Astrocyte of the cerebellum (primary cell): ENCODE measurements at regions not wholly inside any gene's neighbourhood (a gene's known extent, or its start where the extent isn't known, plus 50 kb on each side); places are given as distances from the start of the nearest gene placed in this dataset.

Experiments
- DNase-seq: peaks from one replicate; pipeline ENCODE4 v3.0.0-alpha.2; 2011; ENCODE audit warnings: low read depth
- H3K4me3 ChIP-seq: 2 replicates; pipeline ENCODE4 v1.5.1; 2011; ENCODE audit warnings: mild to moderate bottlenecking, low read depth, low read length, moderate library complexity
- CTCF ChIP-seq: IDR thresholded peaks from 2 replicates; pipeline ENCODE4 v1.5.1; 2012; ENCODE audit warnings: low read length, low read depth, moderate library complexity, mild to moderate bottlenecking; ENCODE audit errors: missing control alignments
- in situ Hi-C: cut with HindIII; loops from 2 replicates; pipeline ENCODE4 v1.10.0; 2017; ENCODE audit warnings: low sequenced_read_pairs

GRCh38 chr12:92259696-92260251 lies 114.1 kb upstream of the BTG1 start:
- in situ Hi-C loops: no loop called here
- H3K4me3 ChIP-seq: no peak overlapping the region
- DNase-seq: no peak
- TF ChIP-seq CTCF: no peak

GRCh38 chr12:92259291-92259690 lies 113.6 kb upstream of the BTG1 start:
- DNase-seq: no peak
- no peak for TF ChIP-seq CTCF
- H3K4me3 ChIP-seq: no peak overlapping the region
- in situ Hi-C loops: no loop called here

GRCh38 chr12:92257261-92257660 lies 111.6 kb upstream of the BTG1 start:
- in situ Hi-C loops: no loop called here

GRCh38 chr12:92255741-92256140 lies 110.1 kb upstream of the BTG1 start:
- in situ Hi-C loops: no loop called here
- H3K4me3 ChIP-seq: no peak overlapping the region
- DNase-seq: no peak
- no peak for TF ChIP-seq CTCF

More at GRCh38 chr12:92257261-92257660, 111.6 kb upstream of the BTG1 start:
- TF ChIP-seq CTCF: no peak
- no peak overlapping the region for H3K4me3 ChIP-seq
- DNase-seq: no peak

GRCh38 chr12:92253301-92253700 lies 107.7 kb upstream of the BTG1 start:
- TF ChIP-seq CTCF: no peak
- in situ Hi-C loops: no loop called here
- H3K4me3 ChIP-seq: no peak overlapping the region
- DNase-seq: no peak

GRCh38 chr12:92248977-92249376 lies 103.3 kb upstream of the BTG1 start:
- no peak for TF ChIP-seq CTCF
- in situ Hi-C loops: no loop called here
- no peak overlapping the region for H3K4me3 ChIP-seq
- DNase-seq: no peak
